H1 (cell line): ENCODE measurements at regions not wholly inside any gene's neighbourhood (a gene's known extent, or its start where the extent isn't known, plus 50 kb on each side); places are given as distances from the start of the nearest gene placed in this dataset.

Experiments
- CTCF ChIA-PET: fragments of 300-600 bp; sonication (Branson Sonifier 250); formaldehyde crosslinking; loops from one replicate; lab custom pipeline; 2021; ENCODE audit not compliant: partially characterized antibody; lab: Charles Lee
- POLR2A ChIA-PET: fragments of 300-600 bp; sonication (Branson Sonifier 250); formaldehyde crosslinking; loops from one replicate; lab custom pipeline; 2021; ENCODE audit warnings: inconsistent platforms; ENCODE audit not compliant: partially characterized antibody; lab: Charles Lee
- DNase-seq, 2 experiments: peaks; one replicate each; pipeline versions ENCODE4 v3.0.0 to v3.0.0-alpha.2; 2010 to 2022; ENCODE audit warnings: low spot score in 2 of 2, low read depth in 1 of 2, mixed read lengths in 1 of 2
- FAIRE-seq: peaks from 2 replicates; lab custom pipeline; 2011; peaks lifted over from hg19 to GRCh38; lab: Jason Lieb, UNC
- H2AFZ ChIP-seq: 2 replicates; pipeline ENCODE4 v1.8.1; 2012; ENCODE audit warnings: low read length, inconsistent platforms
- H2AK5ac ChIP-seq: 2 replicates; pipeline ENCODE4 v1.6.1; 2013; ENCODE audit warnings: low read depth, low read length
- H2BK120ac ChIP-seq: replicated peaks from 2 replicates; pipeline ENCODE3; 2013; ENCODE audit warnings: low read depth, low read length, inconsistent platforms
- H2BK12ac ChIP-seq: 2 replicates; pipeline ENCODE4 v1.6.1; 2013; ENCODE audit warnings: low read depth, low read length
- H2BK15ac ChIP-seq: 2 replicates; pipeline ENCODE4 v1.6.1; 2013; ENCODE audit warnings: low read length
- H2BK20ac ChIP-seq: 2 replicates; pipeline ENCODE4 v1.6.1; 2013; ENCODE audit warnings: low read length
- H2BK5ac ChIP-seq: 2 replicates; pipeline ENCODE4 v1.6.1; 2013; ENCODE audit warnings: low read depth, low read length
- H3K14ac ChIP-seq: 2 replicates; pipeline ENCODE4 v1.6.1; 2013; ENCODE audit warnings: inconsistent platforms; ENCODE audit not compliant: insufficient read length
- H3K18ac ChIP-seq: 2 replicates; pipeline ENCODE4 v1.6.1; 2013; ENCODE audit warnings: low read length; ENCODE audit errors: extremely low read depth
- H3K23ac ChIP-seq: 2 replicates; pipeline ENCODE4 v1.6.1; 2013; ENCODE audit warnings: inconsistent platforms; ENCODE audit not compliant: insufficient read length
- H3K23me2 ChIP-seq: 2 replicates; pipeline ENCODE4 v1.6.1; 2013; ENCODE audit warnings: low read depth, low read length
- H3K27ac ChIP-seq: 2 replicates; pipeline ENCODE4 v1.6.1; 2011; ENCODE audit warnings: low read depth, low read length, inconsistent platforms
- H3K27me3 ChIP-seq, 4 experiments: replicated peaks in 1 of 4; 1 replicate in 1 of 4; 2 replicates in 3 of 4; pipeline versions ENCODE4 v1.6.1 to v1.8.1; 2011 to 2013; ENCODE audit warnings: low read length in 3 of 4, mild to moderate bottlenecking in 3 of 4, inconsistent platforms in 2 of 4, mixed read lengths in 2 of 4, moderate library complexity in 1 of 4; ENCODE audit not compliant: control insufficient read depth in 3 of 4, insufficient read depth in 3 of 4; ENCODE audit errors: extremely low read depth in 1 of 4
- H3K36me3 ChIP-seq, 4 experiments: 2 replicates each; pipeline versions ENCODE4 v1.6.1 to v1.8.1; 2011 to 2013; ENCODE audit warnings: mild to moderate bottlenecking in 4 of 4, low read length in 3 of 4, moderate library complexity in 2 of 4, control low read depth in 1 of 4, inconsistent platforms in 1 of 4; ENCODE audit not compliant: insufficient read depth in 4 of 4, control insufficient read depth in 2 of 4
- H3K4ac ChIP-seq: replicated peaks from 2 replicates; pipeline ENCODE3; 2013; ENCODE audit warnings: low read length, low read depth, mixed read lengths, inconsistent platforms; ENCODE audit not compliant: insufficient read length
- H3K4me1 ChIP-seq, 4 experiments: replicated peaks in 1 of 4; 1 replicate in 1 of 4; 2 replicates in 3 of 4; pipeline versions ENCODE4 v1.6.1 to v1.8.1; 2011 to 2013; ENCODE audit warnings: low read length in 3 of 4, inconsistent platforms in 2 of 4, mixed read lengths in 1 of 4; ENCODE audit not compliant: insufficient read depth in 4 of 4, control insufficient read depth in 3 of 4
- H3K4me2 ChIP-seq, 2 experiments: 2 replicates each; pipeline versions ENCODE4 v1.6.1 to v1.8.1; 2011 to 2013; ENCODE audit warnings: low read depth in 2 of 2, low read length in 2 of 2, control low read depth in 1 of 2, inconsistent platforms in 1 of 2, mild to moderate bottlenecking in 1 of 2; ENCODE audit not compliant: insufficient read depth in 1 of 2
- H3K4me3 ChIP-seq, 4 experiments: fragments of 200-600, 300-600 bp in 1 of 4; sonication (generic), shearing (Covaris generic), sonication (Bioruptor Twin) in 1 of 4; 2 replicates each; pipeline versions ENCODE4 v1.5.1 to v1.8.1; 2011 to 2016; ENCODE audit warnings: low read length in 4 of 4, low read depth in 3 of 4, control low read depth in 2 of 4, inconsistent platforms in 2 of 4, mild to moderate bottlenecking in 2 of 4, mixed read lengths in 1 of 4, moderate library complexity in 1 of 4; ENCODE audit not compliant: insufficient read depth in 2 of 4; ENCODE audit errors: extremely low read depth in 1 of 4
- H3K56ac ChIP-seq: replicated peaks from 2 replicates; pipeline ENCODE3; 2013; ENCODE audit warnings: low read depth, mild to moderate bottlenecking, mixed read lengths, low read length, inconsistent platforms; ENCODE audit not compliant: insufficient read length
- H3K79me1 ChIP-seq: 2 replicates; pipeline ENCODE4 v1.6.1; 2013; ENCODE audit warnings: low read depth, low read length, control low read depth
- H3K79me2 ChIP-seq, 2 experiments: 2 replicates each; pipeline versions ENCODE4 v1.6.1 to v1.8.1; 2012 to 2013; ENCODE audit warnings: low read length in 2 of 2, mild to moderate bottlenecking in 2 of 2, inconsistent platforms in 1 of 2; ENCODE audit not compliant: insufficient read depth in 2 of 2, control insufficient read depth in 1 of 2
- H3K9ac ChIP-seq, 4 experiments: replicated peaks in 1 of 4; 1 replicate in 1 of 4; 2 replicates in 3 of 4; pipeline versions ENCODE4 v1.6.1 to v1.8.1; 2011 to 2013; ENCODE audit warnings: low read depth in 3 of 4, low read length in 3 of 4, control low read depth in 2 of 4, mild to moderate bottlenecking in 2 of 4, moderate library complexity in 2 of 4, inconsistent platforms in 1 of 4; ENCODE audit errors: extremely low read depth in 1 of 4
- H3K9me3 ChIP-seq, 2 experiments: 2 replicates each; pipeline versions ENCODE4 v1.6.1 to v1.8.1; 2012 to 2013; ENCODE audit warnings: mild to moderate bottlenecking in 2 of 2, moderate library complexity in 2 of 2, control low read depth in 1 of 2, inconsistent platforms in 1 of 2, low read depth in 1 of 2, low read length in 1 of 2, mixed read lengths in 1 of 2; ENCODE audit not compliant: insufficient read depth in 2 of 2
- H4K20me1 ChIP-seq, 2 experiments: replicated peaks in 1 of 2; 2 replicates each; pipeline versions ENCODE3 to v1.8.1; 2011 to 2013; ENCODE audit warnings: inconsistent platforms in 2 of 2, low read length in 2 of 2, mild to moderate bottlenecking in 1 of 2; ENCODE audit not compliant: insufficient read depth in 2 of 2, control insufficient read depth in 1 of 2
- H4K5ac ChIP-seq: 2 replicates; pipeline ENCODE4 v1.6.1; 2013; ENCODE audit warnings: low read length, low read depth, mixed read lengths, inconsistent platforms; ENCODE audit not compliant: insufficient read length
- H4K8ac ChIP-seq: 2 replicates; pipeline ENCODE4 v1.8.0; 2013; ENCODE audit warnings: mild to moderate bottlenecking, moderate library complexity, low read length, inconsistent platforms; ENCODE audit not compliant: insufficient read depth; ENCODE audit errors: extremely low read depth
- H4K91ac ChIP-seq: replicated peaks from 2 replicates; pipeline ENCODE3; 2013; ENCODE audit warnings: low read length, mixed read lengths, inconsistent platforms; ENCODE audit not compliant: insufficient read length
- BRCA1 ChIP-seq: IDR thresholded peaks from 2 replicates; pipeline ENCODE4 v1.6.1; 2012; ENCODE audit warnings: low read depth, low read length, improper control_type of control experiment
- CEBPB ChIP-seq: IDR thresholded peaks from 2 replicates; pipeline ENCODE4 v1.6.1; 2012; ENCODE audit warnings: low read depth, low read length
- HDAC2 ChIP-seq, 2 experiments: fragments of 300-600 bp in 1 of 2; sonication (generic) in 1 of 2; IDR thresholded peaks; 2 replicates each; pipeline ENCODE4 v1.6.1; 2011 to 2012; ENCODE audit warnings: low read depth in 2 of 2, low read length in 2 of 2, mild to moderate bottlenecking in 2 of 2, moderate library complexity in 2 of 2, borderline replicate concordance in 1 of 2, inconsistent platforms in 1 of 2
- RNF2 ChIP-seq: fragments of 200-900, 300-1000 bp; sonication (generic); IDR thresholded peaks from 2 replicates; pipeline ENCODE4 v1.7.1; 2016; ENCODE audit warnings: borderline replicate concordance, low read depth, mild to moderate bottlenecking, antibody characterized with exemption, low read length; ENCODE audit not compliant: poor library complexity, severe bottlenecking; ENCODE audit errors: missing control alignments
- SP4 ChIP-seq: IDR thresholded peaks from 2 replicates; pipeline ENCODE4 v1.6.1; 2012; ENCODE audit warnings: low read length, inconsistent platforms
- TBP ChIP-seq: IDR thresholded peaks from 2 replicates; pipeline ENCODE4 v1.6.1; 2011; ENCODE audit warnings: low read depth, low read length, improper control_type of control experiment
- USF2 ChIP-seq: IDR thresholded peaks from 2 replicates; pipeline ENCODE4 v1.6.1; 2011; ENCODE audit warnings: low read length, improper control_type of control experiment

- Histone ChIP-seq H3K4me1 (no peaks in the 10 kb centered on the region), H3K18ac (no peak overlapping the region), H3K4me2 (no peak overlapping the region), H3K27me3 (no peaks in the 10 kb centered on the region), H3K79me2 (no peaks in the 10 kb centered on the region), H3K79me1 (no peaks in the 10 kb centered on the region), H3K4me3 (no peak overlapping the region), H3K4ac (no peak overlapping the region), H2BK20ac (no peak overlapping the region), H3K56ac (no peak overlapping the region), H3K27ac (no peak overlapping the region), H2BK120ac (no peak overlapping the region), H2AK5ac (no peak overlapping the region), H2BK5ac (no peak overlapping the region), H2BK12ac (no peak overlapping the region), H3K14ac (no peak overlapping the region), H3K23me2 (no peaks in the 10 kb centered on the region), H4K5ac (no peak overlapping the region), H3K9ac (no peak overlapping the region), H4K91ac (no peak overlapping the region), H3K9me3 (peaks cover 0 to 5% of the 10 kb centered on the region in 2 experiments; a peak in 1 of 4 replicates), H2AFZ (no peak overlapping the region), H4K20me1 (no peaks in the 10 kb centered on the region), H3K36me3 (no peaks in the 10 kb centered on the region), H2BK15ac (no peak overlapping the region), H3K23ac (no peak overlapping the region), H4K8ac (no peak overlapping the region)
- FAIRE-seq: no peak
- TF ChIP-seq TBP: no peak
- no peak for TF ChIP-seq HDAC2 (IDR thresholded peaks at IDR 0.05; ENCODE audit: borderline replicate concordance in 1 of 2, low read depth in 2 of 2, low read length in 2 of 2)
- no peak for TF ChIP-seq SP4
- TF ChIP-seq USF2: no peak
- TF ChIP-seq RNF2: no peak
- TF ChIP-seq CEBPB: no peak
- no peak for TF ChIP-seq BRCA1
- ChIA-PET CTCF (interaction anchor here (0.8 to 1.6 kb wide), 4 partner anchors 9 to 207 kb away, joined by 3 to 6 read pairs (median 3); no protein-coding TSS in a partner anchor), POLR2A (no interaction called here)
- no peak for DNase-seq
Observed at GRCh38 chr7:106384373-106384772, 99.6 kb upstream of the NAMPT start.
